Mesenteric fat pad (tissue), 1 donor: ENCODE measurements at regions not wholly inside any gene's neighbourhood (a gene's known extent, or its start where the extent isn't known, plus 50 kb on each side); places are given as distances from the start of the nearest gene placed in this dataset.

ENCODE experiments used
- DNase-seq: peaks from one replicate; pipeline ENCODE4 v3.0.0-alpha.2; 2020; ENCODE audit warnings: low spot score
- donor health status: DM: yes; HTN: yes; CAD: no.

GRCh38 chr3:159803459-159803858, 185.2 kb upstream of the IL12A start:
- DNase-seq = no peak

DNA sequence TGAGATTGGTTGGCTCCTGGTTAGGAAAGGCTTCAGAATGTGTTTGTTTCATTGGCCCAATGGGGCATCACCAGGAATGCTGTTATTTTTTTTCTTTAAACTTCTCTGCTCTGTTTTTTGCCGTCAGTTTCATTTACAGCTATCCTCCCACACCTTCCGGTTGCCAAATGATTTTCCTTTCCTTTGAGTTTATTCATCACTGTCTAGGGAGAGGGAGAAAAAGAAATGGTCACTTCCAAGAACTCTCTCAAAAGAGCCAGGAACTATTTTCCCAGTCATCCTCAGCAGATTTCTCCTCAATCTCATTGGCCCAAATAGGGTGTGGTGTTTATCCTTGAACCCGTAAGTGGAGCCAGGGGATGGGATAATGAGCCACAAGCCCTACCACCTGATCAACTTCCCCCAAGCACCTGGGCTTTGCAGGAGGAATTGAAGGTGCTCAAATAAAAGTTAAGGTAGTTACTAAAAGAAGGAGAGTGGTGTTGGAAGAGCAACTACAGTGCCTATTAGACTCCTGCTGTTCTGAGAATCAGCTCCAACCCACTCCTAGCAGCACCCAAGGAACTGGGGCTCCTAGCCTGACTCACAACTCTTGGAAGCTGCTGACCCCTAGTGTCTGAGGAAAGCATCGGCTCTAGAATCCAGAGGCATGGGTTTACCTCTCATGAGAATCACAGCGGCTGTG, 183.8 kb upstream of the IL12A start:
- DNase-seq = no peak

DNA sequence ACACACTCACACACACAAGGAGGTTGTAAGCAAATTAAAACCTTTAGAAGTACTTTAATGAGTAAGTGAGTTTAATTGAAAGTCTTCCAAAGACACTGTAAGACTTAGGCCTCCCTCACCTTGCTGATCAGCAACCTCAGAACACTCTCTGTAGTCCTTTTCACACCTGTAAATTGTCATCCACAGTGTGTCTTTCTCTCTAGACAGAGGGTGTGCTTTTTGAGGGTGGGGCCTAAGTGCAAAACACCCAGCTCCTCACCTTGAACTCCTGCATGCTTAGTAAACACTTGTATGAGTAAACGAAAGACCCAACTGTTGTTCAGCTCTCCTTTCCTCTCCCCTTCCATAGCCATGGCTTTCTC, 183.2 kb upstream of the IL12A start:
- no peak for DNase-seq

- no peak for DNase-seq
Observed at GRCh38 chr3:159806412-159806811, 182.2 kb upstream of the IL12A start.

DNA sequence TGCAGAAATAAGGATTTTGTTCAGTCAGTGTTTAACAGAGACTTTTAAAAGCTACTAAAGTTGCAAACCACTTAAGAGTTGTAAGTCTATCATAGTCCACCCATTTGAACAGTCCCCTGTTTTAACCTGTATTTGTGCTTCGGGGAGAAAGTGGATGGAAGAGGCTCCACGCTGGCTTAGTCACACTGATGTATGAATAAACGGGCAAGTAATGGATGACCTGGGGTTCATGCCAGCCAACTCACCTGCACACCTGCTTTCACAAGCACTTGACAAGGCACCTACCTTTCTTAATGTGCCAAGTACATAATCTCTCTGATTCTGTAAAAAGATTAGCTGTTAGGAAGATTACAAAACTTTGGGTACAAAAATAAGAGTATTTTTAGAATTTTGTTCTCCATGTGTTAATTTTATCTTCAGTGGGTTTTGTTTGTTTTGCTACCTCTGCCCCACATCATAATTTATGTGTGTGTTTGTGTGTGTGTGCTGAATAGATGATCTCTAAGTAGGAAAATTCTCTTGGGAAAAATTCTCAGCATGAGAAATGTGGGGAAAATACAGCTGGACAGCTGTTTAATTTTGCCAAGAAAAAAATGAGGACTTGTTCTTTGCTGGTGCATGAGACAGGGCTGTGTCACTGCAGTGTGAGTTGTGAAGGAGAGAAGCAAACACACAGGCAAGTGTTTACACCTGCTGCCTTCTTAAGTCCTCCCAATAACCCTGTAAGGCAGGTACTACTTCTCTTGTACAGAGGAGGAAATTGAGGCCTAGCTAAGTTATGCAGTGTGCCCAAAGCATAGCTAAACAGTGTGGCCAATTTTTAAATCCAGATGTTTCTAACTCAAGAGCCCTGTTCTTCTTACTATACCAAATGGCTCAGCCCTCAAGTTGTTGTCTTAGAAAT, 181.2 kb upstream of the IL12A start:
- no peak for DNase-seq

DNA sequence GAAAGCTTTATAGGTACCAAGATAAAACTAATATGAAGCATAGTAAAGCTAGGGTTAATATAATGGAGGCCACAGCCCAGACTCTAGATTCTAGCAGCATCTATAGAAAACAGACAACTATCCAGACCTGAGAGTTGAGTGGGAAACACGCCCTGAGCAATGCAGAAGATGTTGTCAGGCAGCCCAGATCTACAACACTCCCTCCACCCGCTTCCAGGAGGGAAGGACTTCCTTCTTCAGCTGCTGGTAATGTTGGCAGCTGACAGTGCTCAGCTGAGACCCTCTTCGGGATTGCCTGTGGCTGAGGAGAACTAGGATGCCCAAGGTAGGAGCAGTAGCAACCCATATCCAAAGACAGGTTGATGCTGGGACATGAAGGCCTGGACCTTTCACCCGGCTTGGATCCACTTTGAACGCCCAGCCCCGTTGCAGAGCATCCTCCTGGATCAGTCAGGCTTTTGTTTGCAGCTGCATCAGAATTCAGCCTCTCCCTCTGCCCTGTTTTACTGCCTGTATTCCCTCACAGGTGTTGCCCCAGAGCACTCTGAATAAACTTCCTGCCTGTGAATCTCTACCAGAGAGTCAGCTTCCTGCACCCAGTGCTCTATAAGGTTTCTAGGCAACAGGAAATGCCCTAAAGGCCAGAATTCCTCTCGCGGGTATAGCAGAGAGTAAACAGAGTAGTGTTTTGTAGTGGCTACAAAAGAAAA, 174.7 kb upstream of the IL12A start:
- no peak for DNase-seq

DNA sequence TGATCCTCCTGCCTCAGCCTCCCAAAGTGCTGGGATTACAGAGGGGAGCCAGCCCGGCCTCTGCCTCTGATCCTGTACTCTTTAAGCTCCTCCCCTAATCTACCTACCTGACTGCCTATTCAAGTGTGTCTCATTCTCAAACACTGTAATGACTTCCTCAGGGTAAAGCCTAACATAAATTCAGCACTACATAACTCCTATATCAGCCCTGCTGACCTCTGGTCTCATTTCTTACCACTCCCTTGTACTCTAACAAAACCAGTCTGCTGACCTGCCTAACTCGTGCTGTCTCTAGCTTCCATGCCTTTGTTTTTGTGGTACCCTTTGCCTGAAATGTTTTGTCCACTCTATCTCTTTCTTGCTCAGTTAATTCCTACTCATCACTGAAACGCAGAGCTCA, 172.1 kb upstream of the IL12A start:
- no peak for DNase-seq

GRCh38 chr3:159817126-159817525, 171.5 kb upstream of the IL12A start:
- no peak for DNase-seq

DNA sequence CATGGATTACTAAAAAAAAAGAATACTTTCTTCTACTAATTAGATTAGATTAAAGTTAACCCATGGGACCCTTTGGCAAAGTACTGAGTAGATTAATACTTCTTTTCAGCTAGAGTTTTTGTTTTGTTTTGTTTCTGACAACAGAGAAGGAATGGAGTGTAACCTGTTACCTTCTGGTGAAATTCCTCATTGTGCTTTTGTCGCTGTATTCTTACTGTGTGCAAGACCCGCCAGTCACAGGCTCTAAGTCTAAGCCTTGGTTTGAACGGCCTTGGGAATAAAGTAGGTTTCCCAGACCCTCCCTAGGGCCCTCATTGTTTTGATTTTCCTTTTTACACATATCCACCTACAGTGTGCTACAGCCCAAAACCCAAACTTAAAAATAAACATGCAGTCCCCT, 171.1 kb upstream of the IL12A start:
- no peak for DNase-seq

DNA sequence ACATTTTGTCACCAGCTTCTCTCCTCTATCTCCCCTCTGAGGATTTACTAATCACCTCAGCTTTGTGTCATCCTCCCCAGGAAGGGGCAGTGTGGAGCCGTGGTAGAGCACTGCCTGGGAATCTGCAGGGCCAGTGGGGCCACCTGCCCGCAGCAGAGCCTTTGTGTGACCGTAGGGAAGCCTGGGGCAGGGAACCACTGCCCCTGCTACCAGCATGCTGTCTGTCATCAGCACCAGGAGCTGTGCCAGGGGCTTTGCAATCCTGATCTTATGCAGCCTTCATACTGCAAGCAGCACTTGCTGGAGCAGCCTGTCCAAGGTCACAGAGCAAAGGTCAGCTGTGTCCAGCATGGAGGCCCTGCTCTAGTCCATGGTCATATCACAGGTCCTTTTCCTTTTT, 170.2 kb upstream of the IL12A start:
- DNase-seq = no peak

GRCh38 chr3:159818997-159819500, 169.6 kb upstream of the IL12A start:
- no peak for DNase-seq

DNA sequence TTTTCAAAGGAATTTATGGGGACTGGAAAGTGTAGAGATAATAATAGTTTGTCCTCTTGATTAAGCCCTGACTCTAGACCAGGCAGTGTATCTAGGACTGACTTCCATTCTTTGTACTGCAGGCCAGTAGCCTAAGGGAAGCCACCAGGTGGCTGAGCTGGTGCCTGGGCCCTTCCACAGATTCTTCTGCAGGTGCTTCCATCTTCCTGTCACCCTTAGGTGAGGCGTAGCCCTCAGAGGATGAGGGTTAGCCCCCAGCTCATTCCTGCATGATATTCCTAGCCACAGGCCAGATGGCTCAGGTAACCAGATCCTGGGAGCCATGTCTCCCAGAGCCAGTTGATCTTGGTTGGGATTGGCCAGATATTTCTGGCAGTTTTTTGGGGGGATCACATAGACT, 169.0 kb upstream of the IL12A start:
- no peak for DNase-seq

- DNase-seq = no peak
Observed at GRCh38 chr3:159821110-159821509, 167.5 kb upstream of the IL12A start.

DNA sequence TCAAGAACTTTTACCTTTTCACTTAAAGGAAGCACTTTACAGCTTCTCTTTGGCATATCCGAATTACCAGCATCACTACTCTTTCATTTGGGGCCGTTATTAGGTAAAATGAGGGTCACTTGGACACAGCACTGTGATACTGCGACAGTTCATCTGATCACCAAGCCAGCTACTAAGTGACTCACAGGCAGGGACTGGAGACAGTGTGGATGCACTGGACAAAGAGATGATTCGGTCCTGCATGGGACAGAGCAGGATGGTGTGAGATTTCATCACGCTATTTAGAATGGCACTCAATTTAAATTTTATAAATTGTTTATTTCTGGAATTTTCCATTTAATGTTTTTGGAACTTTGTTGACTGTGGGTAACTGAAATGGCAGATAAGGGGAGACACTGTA, 166.9 kb upstream of the IL12A start:
- no peak for DNase-seq

- no peak for DNase-seq
Observed at GRCh38 chr3:159823780-159824179, 164.9 kb upstream of the IL12A start.

- DNase-seq = no peak
Observed at GRCh38 chr3:159824333-159824732, 164.3 kb upstream of the IL12A start.

DNA sequence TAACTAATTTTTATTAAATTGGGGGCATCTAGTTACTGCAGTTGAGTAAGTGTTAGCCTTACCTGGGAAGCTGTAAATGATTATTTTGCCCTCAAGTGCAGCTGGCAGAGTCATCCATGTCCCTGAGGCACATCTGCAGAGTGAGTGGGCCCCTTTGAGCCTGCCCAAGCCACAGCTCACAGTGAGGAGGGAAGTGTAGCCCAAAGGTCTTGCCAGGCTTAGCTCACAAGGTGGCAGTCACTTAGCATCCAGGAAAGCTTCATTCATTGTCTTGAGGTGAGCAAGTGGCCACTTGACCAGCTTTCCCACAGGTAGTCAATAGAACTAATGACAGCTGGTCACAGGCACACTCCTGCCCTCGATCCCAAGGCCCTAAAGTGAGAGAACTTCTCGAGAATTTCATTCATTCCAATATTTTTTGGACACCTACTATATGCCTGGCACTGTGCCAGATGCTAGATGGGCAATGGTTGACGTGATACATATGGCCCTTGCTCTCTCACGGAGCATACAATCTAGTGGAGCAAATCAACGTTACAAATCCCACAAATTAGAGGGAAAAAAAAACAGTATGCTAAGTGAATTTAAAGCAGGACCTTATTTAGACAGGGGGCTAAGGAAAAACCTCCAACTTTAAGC, 163.3 kb upstream of the IL12A start:
- DNase-seq = no peak

GRCh38 chr3:159828542-159828943, 160.1 kb upstream of the IL12A start:
- no peak for DNase-seq

- no peak for DNase-seq
Observed at GRCh38 chr3:159829056-159829455, 159.6 kb upstream of the IL12A start.

DNA sequence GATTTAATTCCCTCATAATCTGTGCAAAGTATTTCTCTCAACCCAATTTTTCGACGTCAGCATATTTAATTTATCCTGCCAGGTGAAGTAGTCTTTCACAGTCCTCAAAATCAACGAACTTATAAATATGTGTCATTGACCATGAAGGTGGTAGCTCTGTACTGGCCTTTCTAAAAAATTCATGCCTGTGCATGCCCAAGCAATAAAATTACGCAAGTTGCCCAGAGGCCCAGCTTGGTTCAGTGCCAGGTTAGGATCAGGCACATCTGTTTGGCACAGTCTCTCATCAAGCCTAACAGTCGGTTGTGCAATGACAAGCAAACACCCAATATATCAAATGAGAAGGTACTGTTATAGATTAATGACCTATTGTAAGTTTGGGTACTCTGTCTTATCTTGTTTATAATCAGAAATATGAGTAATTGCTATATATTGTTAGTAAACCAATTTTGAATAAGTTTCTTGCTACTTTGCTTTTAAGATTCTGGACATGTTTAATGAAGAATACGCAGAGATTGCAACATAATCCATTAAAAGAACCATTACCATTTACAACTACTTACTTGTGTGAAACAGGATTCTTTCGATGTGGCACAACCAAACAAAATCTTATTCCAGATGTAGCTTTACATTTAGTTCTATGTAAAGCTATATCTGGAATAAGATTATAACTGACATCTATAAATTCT, 159.0 kb upstream of the IL12A start:
- no peak for DNase-seq
